Superior temporal gyrus (tissue), 1 donor: ENCODE measurements at regions not wholly inside any gene's neighbourhood (a gene's known extent, or its start where the extent isn't known, plus 50 kb on each side); places are given as distances from the start of the nearest gene placed in this dataset.

Source experiments
- DNase-seq: peaks from one replicate; pipeline ENCODE4 v3.0.0-alpha.2; 2016; ENCODE audit errors: extremely low spot score

DNA sequence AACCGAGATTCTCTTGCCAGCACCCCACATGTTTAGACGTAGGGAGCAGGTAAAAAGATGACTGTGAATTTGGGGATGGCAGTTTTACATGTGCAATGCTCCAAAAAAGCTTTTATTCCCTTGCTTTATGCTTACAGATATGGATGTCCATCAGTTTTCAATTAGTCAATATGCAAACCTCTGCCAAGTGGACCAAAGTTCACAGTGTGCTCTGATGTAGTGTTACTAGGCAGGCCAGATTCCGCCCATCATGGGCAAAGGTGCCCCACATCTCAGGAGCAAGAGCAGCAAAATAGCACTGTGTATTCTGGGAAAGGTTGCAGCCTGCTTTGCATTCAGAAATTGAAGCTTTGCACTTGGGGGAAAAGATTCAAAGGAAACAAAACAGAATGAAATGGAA, 329.7 kb upstream of the ZEB2 start:
- no peak for DNase-seq

GRCh38 chr2:144848423-144848822, 328.5 kb upstream of the ZEB2 start:
- no peak for DNase-seq

DNA sequence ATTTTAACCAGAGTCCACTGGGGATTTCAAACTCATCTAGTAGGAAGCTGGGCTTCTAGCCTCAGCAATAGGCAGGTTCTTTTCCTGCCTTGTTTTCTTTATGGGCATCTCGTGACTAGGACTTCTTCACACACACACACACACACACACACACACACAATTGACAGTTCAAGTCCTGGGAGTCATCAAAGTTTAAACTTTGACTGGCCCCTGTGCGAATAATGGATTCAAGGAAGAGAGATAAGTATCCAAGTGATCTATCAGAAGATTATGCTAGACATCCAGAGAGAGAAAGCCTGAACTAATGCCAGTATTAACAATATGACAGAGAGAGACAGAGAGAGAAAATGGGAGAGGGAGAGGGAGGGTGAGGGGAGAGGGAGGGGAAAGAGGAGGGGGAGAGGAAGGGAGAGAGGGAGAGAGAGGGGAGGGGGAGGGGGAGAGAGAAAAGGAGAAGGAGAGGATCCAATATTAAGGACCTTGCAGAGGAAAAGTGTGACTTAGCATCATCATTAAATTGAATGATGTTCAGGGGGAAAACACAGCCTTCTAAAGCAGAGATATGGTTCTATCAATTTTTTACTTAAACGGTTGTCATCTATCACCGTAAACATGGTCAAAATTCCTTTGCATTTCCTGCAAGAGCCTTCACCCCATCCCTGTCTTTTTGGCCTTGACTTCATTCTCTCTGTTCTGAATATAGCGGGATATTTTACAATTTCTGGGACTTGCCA, 327.6 kb upstream of the ZEB2 start:
- DNase-seq: no peak

DNA sequence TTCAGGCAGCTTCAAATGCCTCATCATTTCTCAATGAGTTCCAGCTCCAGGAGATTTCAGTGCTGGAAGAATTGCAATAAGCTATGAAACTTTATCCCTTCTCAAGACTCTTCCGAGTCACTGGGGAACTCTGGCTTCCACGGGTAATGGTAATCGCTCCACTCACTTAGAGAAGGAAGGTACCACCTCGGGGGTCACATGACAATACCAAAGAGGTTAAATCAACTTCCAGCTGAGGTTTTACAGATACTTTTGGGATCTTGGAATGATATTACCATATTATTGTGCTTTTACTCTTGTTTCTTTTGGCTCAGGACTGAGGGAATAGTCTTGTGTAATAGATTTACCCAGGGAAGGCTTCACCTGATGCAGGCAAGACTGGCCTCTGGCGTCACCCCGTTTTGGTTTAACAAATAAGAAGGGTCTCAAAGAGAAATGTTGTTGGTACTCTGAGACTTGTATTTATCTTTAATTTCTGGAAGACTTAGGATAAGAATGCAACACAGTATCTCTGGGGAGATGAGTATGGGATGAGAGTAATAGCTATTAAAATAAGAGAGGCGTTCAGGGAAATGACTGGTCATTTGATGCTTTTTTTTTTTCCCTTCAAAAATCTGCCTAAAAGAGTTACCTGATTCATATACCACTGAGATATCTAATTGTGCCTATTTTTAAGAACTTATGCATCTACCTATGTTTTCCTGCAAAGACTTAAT, 316.9 kb upstream of the ZEB2 start:
- no peak for DNase-seq

GRCh38 chr2:144835634-144836350, 315.9 kb upstream of the ZEB2 start:
- DNase-seq: no peak

GRCh38 chr2:144834998-144835633, 315.2 kb upstream of the ZEB2 start:
- no peak for DNase-seq

GRCh38 chr2:144834363-144834762, 314.4 kb upstream of the ZEB2 start:
- DNase-seq: no peak

GRCh38 chr2:144833075-144833637, 313.2 kb upstream of the ZEB2 start:
- no peak for DNase-seq

GRCh38 chr2:144832048-144832447, 312.1 kb upstream of the ZEB2 start:
- peak; percentile 55 for DNase-seq

GRCh38 chr2:144830543-144830942, 310.6 kb upstream of the ZEB2 start:
- no peak for DNase-seq

- DNase-seq: no peak
Observed at GRCh38 chr2:144827404-144827803, 307.5 kb upstream of the ZEB2 start.

DNA sequence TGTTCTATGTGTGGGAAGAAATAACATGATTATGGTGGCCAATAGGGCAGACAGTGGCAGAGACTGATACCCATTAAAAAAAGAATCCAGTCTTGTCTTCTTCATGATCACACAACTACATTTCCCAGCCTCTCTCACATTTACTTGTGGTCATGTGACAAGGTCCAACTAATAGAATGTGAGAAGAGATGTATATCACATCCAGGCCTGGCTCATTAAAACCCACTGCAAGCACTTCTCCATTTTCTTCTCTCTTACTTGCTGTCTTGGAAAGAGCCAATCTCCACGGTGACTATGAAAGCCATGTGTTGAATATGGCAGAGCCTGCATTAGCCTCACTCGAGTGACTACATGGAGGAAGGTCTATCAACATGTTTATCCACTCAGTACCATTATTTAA, 306.2 kb upstream of the ZEB2 start:
- no peak for DNase-seq

- DNase-seq: no peak
Observed at GRCh38 chr2:144825331-144826020, 305.6 kb upstream of the ZEB2 start.

DNA sequence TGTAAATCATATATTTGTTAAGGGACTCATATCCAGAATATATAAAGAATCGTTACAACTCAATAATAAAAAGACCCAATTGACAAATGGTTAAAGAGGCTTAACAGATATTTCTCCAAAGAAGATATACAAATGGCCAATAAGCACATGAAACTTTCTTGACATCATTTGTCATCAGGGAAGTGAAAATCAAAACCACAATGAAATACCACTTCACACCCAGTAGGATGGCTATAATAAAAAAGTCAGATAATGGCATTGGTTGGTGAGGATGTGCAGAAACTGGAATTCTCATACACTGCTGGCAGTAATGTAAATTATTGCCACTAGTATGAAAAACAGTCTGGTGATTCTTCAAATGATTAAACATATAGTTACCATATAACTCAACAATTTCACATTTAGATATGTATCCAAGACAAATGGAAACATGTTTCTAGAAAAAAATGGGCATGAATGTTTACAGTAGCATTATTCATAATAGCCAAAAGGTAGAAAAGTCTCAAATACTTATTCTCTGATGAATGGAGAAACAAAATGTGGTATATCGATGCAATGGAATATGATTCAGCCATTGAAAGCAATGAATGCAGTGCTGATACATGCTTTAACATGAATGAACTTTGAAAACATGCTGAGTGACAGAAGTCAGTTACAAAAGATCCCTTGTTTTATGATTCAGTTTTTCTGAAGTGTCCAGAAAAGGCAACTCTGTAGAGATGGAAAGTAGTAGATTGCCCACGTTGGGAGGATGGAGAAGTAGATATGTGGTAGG, 304.6 kb upstream of the ZEB2 start:
- DNase-seq: no peak

DNA sequence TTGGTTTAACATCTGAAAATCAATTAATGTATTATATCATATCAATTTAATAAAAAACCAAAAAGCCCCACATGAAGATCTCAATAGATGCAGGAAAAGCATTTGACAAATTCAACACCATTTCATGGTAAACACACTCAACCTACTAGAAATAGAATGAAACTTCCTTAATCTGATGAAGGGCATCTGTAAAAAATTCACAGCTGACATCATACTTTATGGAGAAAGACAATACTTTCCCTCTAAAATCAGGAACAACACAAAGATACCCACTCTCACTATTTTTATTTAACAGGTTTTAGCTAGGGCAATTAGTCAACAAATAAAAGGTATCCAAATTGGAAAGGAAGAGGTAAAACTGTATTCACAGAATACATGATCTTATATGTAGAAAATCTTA, 303.0 kb upstream of the ZEB2 start:
- DNase-seq: no peak

GRCh38 chr2:144812288-144812687, 292.4 kb upstream of the ZEB2 start:
- no peak for DNase-seq

GRCh38 chr2:144801766-144802165, 281.8 kb upstream of the ZEB2 start:
- no peak for DNase-seq

GRCh38 chr2:144801325-144801724, 281.4 kb upstream of the ZEB2 start:
- DNase-seq: no peak

DNA sequence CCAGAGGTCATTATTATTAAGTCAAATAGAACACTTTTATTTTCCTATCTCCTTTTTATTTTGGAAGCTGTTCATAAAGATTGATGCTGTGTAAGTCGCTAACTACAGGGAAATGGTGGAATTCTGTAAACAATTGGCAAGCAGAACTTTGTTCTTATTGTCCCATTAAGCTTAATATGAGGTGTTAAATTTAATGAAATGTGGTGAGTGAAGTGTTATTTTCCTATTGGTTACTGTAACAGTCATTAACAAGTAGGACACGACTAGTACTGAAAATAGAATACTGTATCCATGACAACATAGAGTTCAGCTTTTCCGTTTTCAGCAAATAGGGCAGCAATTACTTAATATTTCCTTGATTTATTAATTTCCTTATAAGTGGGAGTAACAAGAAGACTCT, 279.1 kb upstream of the ZEB2 start:
- no peak for DNase-seq

GRCh38 chr2:144798034-144798433, 278.1 kb upstream of the ZEB2 start:
- no peak for DNase-seq

DNA sequence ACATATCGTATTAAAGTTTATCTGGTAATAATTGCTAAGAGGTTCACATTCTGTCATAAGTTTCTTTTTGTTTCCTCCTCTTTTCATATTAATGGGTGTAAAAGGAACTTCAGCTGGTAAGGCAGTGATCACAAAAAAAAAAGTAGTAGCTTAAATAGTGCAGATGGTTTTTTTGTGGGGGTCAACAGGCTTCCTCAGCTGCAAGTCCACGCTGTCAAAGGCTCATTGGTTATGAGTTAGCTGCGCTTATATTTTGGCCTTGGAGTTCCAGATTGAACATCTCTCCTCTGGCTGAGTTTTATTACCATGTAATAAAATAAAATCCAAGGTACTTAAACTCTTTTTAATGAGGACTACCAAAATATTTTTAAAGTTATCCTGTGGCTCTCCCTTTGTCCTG, 277.0 kb upstream of the ZEB2 start:
- DNase-seq: no peak
